Suprapubic skin (tissue), 4 donors: ENCODE measurements at regions not wholly inside any gene's neighbourhood (a gene's known extent, or its start where the extent isn't known, plus 50 kb on each side); places are given as distances from the start of the nearest gene placed in this dataset.

Experiments used
- DNase-seq, 2 donors: peaks; one replicate each; pipeline ENCODE4 v3.0.0-alpha.2; 2019; ENCODE audit warnings: low spot score in 2 of 2
- H3K27ac ChIP-seq: fragments of 200-600 bp; sonication (generic); one replicate; pipeline ENCODE4 v1.5.1; 2019
- H3K27me3 ChIP-seq: fragments of 200-600 bp; sonication (generic); one replicate; pipeline ENCODE4 v1.5.1; 2019
- H3K36me3 ChIP-seq: fragments of 200-600 bp; sonication (generic); one replicate; pipeline ENCODE4 v1.5.1; 2019
- H3K4me1 ChIP-seq: fragments of 200-600 bp; sonication (generic); one replicate; pipeline ENCODE4 v1.5.1; 2019
- H3K4me3 ChIP-seq: fragments of 200-600 bp; sonication (generic); one replicate; pipeline ENCODE4 v1.5.1; 2019; ENCODE audit warnings: mild to moderate bottlenecking
- H3K9me3 ChIP-seq: fragments of 200-600 bp; sonication (generic); one replicate; pipeline ENCODE4 v1.5.1; 2019
- CTCF ChIP-seq, 2 donors: fragments of 200-600 bp in 1 of 2; fragments of 450-650 bp in 1 of 2; sonication (generic) in 1 of 2; IDR thresholded peaks; one replicate each; pipeline ENCODE4 v1.5.1; 2016 to 2019; ENCODE audit warnings: antibody characterized with exemption in 2 of 2, mild to moderate bottlenecking in 1 of 2, moderate library complexity in 1 of 2
- EP300 ChIP-seq: sonication (generic); formaldehyde crosslinking; IDR thresholded peaks from one replicate; pipeline ENCODE4 v1.6.1; 2017; ENCODE audit warnings: antibody characterized with exemption
- POLR2A ChIP-seq, 2 donors: fragments of 450-650 bp; IDR thresholded peaks; one replicate each; pipeline ENCODE4 v1.6.1; 2017; ENCODE audit warnings: antibody characterized with exemption in 2 of 2, mild to moderate bottlenecking in 2 of 2, moderate library complexity in 2 of 2
- POLR2AphosphoS5 ChIP-seq, 3 donors: sonication (generic); formaldehyde crosslinking; IDR thresholded peaks; one replicate each; pipeline ENCODE4 v1.6.1; 2017; ENCODE audit warnings: antibody characterized with exemption in 3 of 3
- WGBS: methylation state at CpG from one replicate; pipeline ENCODE4 v1.1.5; 2018; 5-methylcytosine and 5-hydroxymethylcytosine counted together

- H3K9me3 ChIP-seq = peaks cover 11% of the 10 kb centered on the region
- no peak overlapping the region for H3K27ac ChIP-seq
- WGBS = 75% methylated on average over 4 of the region's 4 CpGs
- no peaks in the 10 kb centered on the region for H3K36me3 ChIP-seq
- H3K27me3 ChIP-seq = peaks cover 17% of the 10 kb centered on the region
- peaks cover 4% of the 10 kb centered on the region for H3K4me1 ChIP-seq
- no peak for DNase-seq
- no peak overlapping the region for H3K4me3 ChIP-seq
- no peak for TF ChIP-seq POLR2A (IDR thresholded peaks at IDR 0.05)
- no peak for TF ChIP-seq EP300
- TF ChIP-seq CTCF (IDR thresholded peaks at IDR 0.05) = no peak
- TF ChIP-seq POLR2AphosphoS5 (IDR thresholded peaks at IDR 0.05) = no peak
Measured at GRCh38 chr11:70751142-70751734, 352.9 kb downstream of the CTTN start.

GRCh38 chr11:70755410-70756158, 357.3 kb downstream of the CTTN start:
- peak in 1 of 2 donors; percentile 75 for DNase-seq
- TF ChIP-seq EP300 = no peak
- TF ChIP-seq CTCF (IDR thresholded peaks at IDR 0.05) = peak; percentile 73 to 94

GRCh38 chr11:70756341-70756740, 358.0 kb downstream of the CTTN start:
- Histone ChIP-seq H3K9me3 (peaks cover 1% of the 10 kb centered on the region), H3K27me3 (peaks cover 17% of the 10 kb centered on the region), H3K4me3 (no peak overlapping the region), H3K27ac (no peak overlapping the region), H3K4me1 (peaks cover 4% of the 10 kb centered on the region), H3K36me3 (no peaks in the 10 kb centered on the region)
- WGBS = 80% methylated on average over 3 of the region's 8 CpGs
- no peak for DNase-seq
- no peak for TF ChIP-seq CTCF (IDR thresholded peaks at IDR 0.05)
- TF ChIP-seq POLR2AphosphoS5 (IDR thresholded peaks at IDR 0.05) = no peak
- TF ChIP-seq POLR2A (IDR thresholded peaks at IDR 0.05) = no peak
- no peak for TF ChIP-seq EP300

More at GRCh38 chr11:70755410-70756158, 357.3 kb downstream of the CTTN start:
- peaks cover 17% of the 10 kb centered on the region for H3K27me3 ChIP-seq
- no peak overlapping the region for H3K27ac ChIP-seq
- H3K4me3 ChIP-seq = no peak overlapping the region
- no peaks in the 10 kb centered on the region for H3K36me3 ChIP-seq
- H3K4me1 ChIP-seq = peaks cover 4% of the 10 kb centered on the region
- peaks cover 9% of the 10 kb centered on the region for H3K9me3 ChIP-seq
- 15% methylated on average over 34 of the region's 37 CpGs for WGBS

DNA sequence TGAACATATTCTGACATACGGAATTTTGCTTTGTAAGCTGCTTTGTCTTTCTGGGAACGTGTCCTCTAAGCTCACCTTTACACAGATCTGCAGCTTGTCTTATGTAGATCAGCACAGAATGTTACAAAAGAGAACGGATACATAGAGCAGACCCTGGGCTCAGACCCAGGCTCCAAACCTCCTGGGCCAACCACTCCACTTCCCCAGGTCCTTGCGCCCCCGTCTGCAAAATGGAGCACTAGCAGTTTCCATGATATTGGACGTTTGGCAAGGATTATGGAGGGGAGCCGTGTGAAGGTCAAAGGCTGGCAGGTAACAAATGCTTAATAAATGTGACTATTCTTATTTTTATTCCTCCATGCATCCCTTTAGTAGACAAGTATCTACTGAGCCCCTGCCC, 358.4 kb downstream of the CTTN start:
- DNase-seq = no peak
- Histone ChIP-seq H3K27me3 (peaks cover 17% of the 10 kb centered on the region), H3K36me3 (no peaks in the 10 kb centered on the region), H3K4me3 (no peak overlapping the region), H3K9me3 (no peaks in the 10 kb centered on the region), H3K4me1 (peaks cover 4% of the 10 kb centered on the region), H3K27ac (no peak overlapping the region)
- 79% methylated on average over 7 of the region's 7 CpGs for WGBS
- no peak for TF ChIP-seq POLR2AphosphoS5 (IDR thresholded peaks at IDR 0.05)
- no peak for TF ChIP-seq POLR2A (IDR thresholded peaks at IDR 0.05)
- TF ChIP-seq CTCF (IDR thresholded peaks at IDR 0.05) = no peak
- TF ChIP-seq EP300 = no peak

GRCh38 chr11:70757241-70757640, 358.9 kb downstream of the CTTN start:
- H3K4me3 ChIP-seq = no peak overlapping the region
- H3K4me1 ChIP-seq = peaks cover 4% of the 10 kb centered on the region
- H3K27ac ChIP-seq = no peak overlapping the region
- peaks cover 17% of the 10 kb centered on the region for H3K27me3 ChIP-seq
- H3K36me3 ChIP-seq = no peaks in the 10 kb centered on the region
- no peak for TF ChIP-seq POLR2A (IDR thresholded peaks at IDR 0.05)
- TF ChIP-seq POLR2AphosphoS5 (IDR thresholded peaks at IDR 0.05) = no peak
- TF ChIP-seq CTCF (IDR thresholded peaks at IDR 0.05) = no peak
- no peak for TF ChIP-seq EP300
- WGBS = 64% methylated on average over 8 of the region's 8 CpGs
- DNase-seq = no peak
- H3K9me3 ChIP-seq = no peaks in the 10 kb centered on the region
